Activated CD8-positive, alpha-beta T cell treated with anti-CD3 and anti-CD28 coated beads for 36 hours (primary cell): ENCODE measurements at regions not wholly inside any gene's neighbourhood (a gene's known extent, or its start where the extent isn't known, plus 50 kb on each side); places are given as distances from the start of the nearest gene placed in this dataset.

Experiments
- ATAC-seq: fragments of 200-7000 bp; cut with Tn5 transposase; one replicate; pipeline ENCODE4 v1.10.0; 2021; ENCODE audit warnings: mild to moderate bottlenecking, moderate library complexity
- CTCF ChIA-PET: fragments of 350-600 bp; sonication (Branson Sonifier 250); formaldehyde crosslinking; loops from one replicate; lab custom pipeline; 2021; ENCODE audit warnings: antibody characterized with exemption; lab: Charles Lee
- POLR2A ChIA-PET: fragments of 350-600 bp; sonication (Branson Sonifier 250); formaldehyde crosslinking; loops from one replicate; lab custom pipeline; 2021; ENCODE audit warnings: antibody characterized with exemption; lab: Charles Lee
- DNase-seq: peaks from one replicate; pipeline ENCODE4 v3.0.0-alpha.2; 2020
- H3K27ac Mint-ChIP-seq: one replicate; pipeline ENCODE4 v1.8.0; 2021; ENCODE audit warnings: mild to moderate bottlenecking, mixed read lengths
- H3K27me3 Mint-ChIP-seq: one replicate; pipeline ENCODE4 v1.8.0; 2021; ENCODE audit warnings: mixed read lengths
- H3K36me3 Mint-ChIP-seq: one replicate; pipeline ENCODE4 v1.8.0; 2021; ENCODE audit warnings: low read depth, mixed read lengths
- H3K4me1 Mint-ChIP-seq: one replicate; pipeline ENCODE4 v1.8.0; 2021; ENCODE audit warnings: low read depth, mixed read lengths
- H3K4me3 Mint-ChIP-seq: one replicate; pipeline ENCODE4 v1.8.0; 2021; ENCODE audit warnings: mild to moderate bottlenecking, moderate library complexity, mixed read lengths
- H3K9me3 Mint-ChIP-seq: one replicate; pipeline ENCODE4 v1.8.0; 2021; ENCODE audit warnings: mixed read lengths
- intact Hi-C: fragments of 100-400 bp; cut with micrococcal nuclease; formaldehyde crosslinking; loops from one replicate; pipeline ENCODE4 v1.10.0; 2022
- TF ChIP-seq, protein P1 (sequence below): fragments of 200-600 bp; IDR thresholded peaks from one replicate; pipeline ENCODE4 v1.8.0; 2022; ENCODE audit warnings: antibody characterized with exemption, mild to moderate bottlenecking

DNA sequence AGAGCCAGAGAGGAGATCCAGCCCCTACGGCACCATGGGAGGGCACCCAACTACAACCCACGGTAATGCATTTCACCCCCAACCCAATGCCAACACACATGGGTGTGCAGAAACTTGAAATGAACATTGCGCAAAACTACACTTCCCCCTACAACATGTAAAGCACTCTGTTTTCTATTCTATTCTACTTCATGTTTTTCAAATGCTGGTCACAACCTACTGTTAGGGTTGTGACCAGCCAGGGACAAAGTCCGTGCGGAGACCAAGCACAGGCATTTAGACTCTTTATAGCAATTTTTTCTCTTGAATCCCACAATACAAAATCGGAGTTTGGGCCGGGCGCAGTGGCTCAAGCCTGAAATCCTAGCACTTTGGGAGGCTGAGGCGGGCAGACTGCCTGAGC, 90.6 kb downstream of the MRPL14 start:
- ATAC-seq: no peak
- no peak overlapping the region for H3K4me3 Mint-ChIP-seq
- no peaks in the 10 kb centered on the region for H3K27me3 Mint-ChIP-seq
- CTCF ChIA-PET: interaction anchor here (1.4 kb wide), 1 partner anchor 26 kb away, joined by 3 read pairs; no protein-coding TSS in a partner anchor
- no peaks in the 10 kb centered on the region for H3K36me3 Mint-ChIP-seq
- H3K4me1 Mint-ChIP-seq: peaks cover 4% of the 10 kb centered on the region
- no peaks in the 10 kb centered on the region for H3K9me3 Mint-ChIP-seq
- intact Hi-C loops: no loop called here
- POLR2A ChIA-PET: no interaction called here
- no peak for DNase-seq
- TF ChIP-seq, protein P1, sequence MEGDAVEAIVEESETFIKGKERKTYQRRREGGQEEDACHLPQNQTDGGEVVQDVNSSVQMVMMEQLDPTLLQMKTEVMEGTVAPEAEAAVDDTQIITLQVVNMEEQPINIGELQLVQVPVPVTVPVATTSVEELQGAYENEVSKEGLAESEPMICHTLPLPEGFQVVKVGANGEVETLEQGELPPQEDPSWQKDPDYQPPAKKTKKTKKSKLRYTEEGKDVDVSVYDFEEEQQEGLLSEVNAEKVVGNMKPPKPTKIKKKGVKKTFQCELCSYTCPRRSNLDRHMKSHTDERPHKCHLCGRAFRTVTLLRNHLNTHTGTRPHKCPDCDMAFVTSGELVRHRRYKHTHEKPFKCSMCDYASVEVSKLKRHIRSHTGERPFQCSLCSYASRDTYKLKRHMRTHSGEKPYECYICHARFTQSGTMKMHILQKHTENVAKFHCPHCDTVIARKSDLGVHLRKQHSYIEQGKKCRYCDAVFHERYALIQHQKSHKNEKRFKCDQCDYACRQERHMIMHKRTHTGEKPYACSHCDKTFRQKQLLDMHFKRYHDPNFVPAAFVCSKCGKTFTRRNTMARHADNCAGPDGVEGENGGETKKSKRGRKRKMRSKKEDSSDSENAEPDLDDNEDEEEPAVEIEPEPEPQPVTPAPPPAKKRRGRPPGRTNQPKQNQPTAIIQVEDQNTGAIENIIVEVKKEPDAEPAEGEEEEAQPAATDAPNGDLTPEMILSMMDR: no peak
- H3K27ac Mint-ChIP-seq: no peak overlapping the region

DNA sequence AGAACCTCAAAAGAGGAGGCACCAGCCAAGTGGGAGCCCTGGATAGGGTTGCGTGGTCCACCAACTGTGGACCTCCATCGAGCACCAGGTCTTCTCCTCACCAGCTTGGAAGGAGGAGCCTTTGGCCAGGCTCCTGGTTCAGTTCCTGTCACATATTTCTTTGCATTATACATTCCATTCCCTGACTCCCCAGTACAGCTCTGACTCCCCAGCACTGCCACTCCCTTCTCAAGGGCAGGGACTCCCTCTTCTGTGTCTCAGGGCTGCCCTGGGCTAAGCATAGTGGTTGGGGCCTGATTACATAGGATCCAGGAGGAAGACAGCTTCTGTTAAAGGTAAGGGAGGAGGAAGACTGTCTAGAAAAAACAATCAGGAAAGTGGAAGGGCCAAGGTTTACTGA, 91.1 kb downstream of the MRPL14 start:
- DNase-seq: no peak
- ChIA-PET POLR2A (no interaction called here), CTCF (interaction anchor here (1.2 to 1.4 kb wide), 2 partner anchors 26 to 43 kb away, joined by 3 to 5 read pairs; no protein-coding TSS in a partner anchor)
- intact Hi-C loops: no loop called here
- Mint-ChIP-seq H3K4me1 (no peaks in the 10 kb centered on the region), H3K36me3 (no peaks in the 10 kb centered on the region), H3K4me3 (no peak overlapping the region), H3K27me3 (peaks cover 1% of the 10 kb centered on the region), H3K27ac (no peak overlapping the region), H3K9me3 (no peaks in the 10 kb centered on the region)
- no peak for ATAC-seq
- TF ChIP-seq, protein P1: no peak

DNA sequence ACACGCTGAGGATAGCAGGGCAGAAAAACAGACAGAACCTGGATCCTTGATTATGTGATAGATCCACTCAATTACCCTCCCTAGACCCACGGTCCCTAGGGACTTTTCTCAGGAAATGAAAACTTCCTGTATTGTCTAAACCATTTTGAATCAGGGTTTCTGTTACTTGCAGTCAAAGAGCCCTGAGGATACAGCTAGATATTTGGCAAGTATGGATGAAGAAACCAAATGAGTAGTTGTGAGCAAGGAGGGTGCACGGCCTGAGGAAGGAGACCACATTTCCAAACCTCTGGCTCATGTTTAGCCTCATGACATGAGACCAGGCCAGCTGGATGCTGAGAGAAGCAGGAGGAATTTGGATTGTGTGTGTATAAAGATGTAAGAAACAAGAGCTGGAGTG, 91.6 kb downstream of the MRPL14 start:
- H3K9me3 Mint-ChIP-seq: no peaks in the 10 kb centered on the region
- ChIA-PET POLR2A (no interaction called here), CTCF (interaction anchor here (1.2 to 1.4 kb wide), 2 partner anchors 27 to 43 kb away, joined by 3 to 5 read pairs; no protein-coding TSS in a partner anchor)
- ATAC-seq (no peak), DNase-seq (no peak)
- TF ChIP-seq, protein P1: no peak
- H3K4me3 Mint-ChIP-seq: no peak overlapping the region
- no peak overlapping the region for H3K27ac Mint-ChIP-seq
- H3K4me1 Mint-ChIP-seq: no peaks in the 10 kb centered on the region
- intact Hi-C loops: no loop called here
- no peaks in the 10 kb centered on the region for H3K36me3 Mint-ChIP-seq
- H3K27me3 Mint-ChIP-seq: peaks cover 2% of the 10 kb centered on the region

DNA sequence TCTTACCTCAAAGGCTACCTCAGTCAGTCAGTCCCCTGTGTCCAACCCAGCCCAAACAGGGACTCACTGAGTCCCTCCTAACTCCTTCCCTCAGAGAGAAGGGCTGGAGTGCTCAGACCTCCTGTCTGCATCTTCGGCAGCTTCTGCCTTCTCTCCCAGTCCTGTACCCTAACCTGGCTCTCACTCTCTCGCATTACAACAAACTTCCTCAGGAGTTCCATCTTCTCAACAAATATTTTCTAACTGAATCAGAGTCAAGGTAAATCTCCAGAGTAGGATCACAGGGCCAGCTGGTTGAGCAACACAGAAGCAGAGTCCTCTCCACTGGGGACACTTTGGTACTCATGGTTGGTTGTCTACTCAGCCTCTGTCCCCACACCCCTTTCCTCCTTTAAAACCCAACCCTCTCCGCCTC, 92.3 kb downstream of the MRPL14 start:
- no peaks in the 10 kb centered on the region for H3K4me1 Mint-ChIP-seq
- no peak for DNase-seq

DNA sequence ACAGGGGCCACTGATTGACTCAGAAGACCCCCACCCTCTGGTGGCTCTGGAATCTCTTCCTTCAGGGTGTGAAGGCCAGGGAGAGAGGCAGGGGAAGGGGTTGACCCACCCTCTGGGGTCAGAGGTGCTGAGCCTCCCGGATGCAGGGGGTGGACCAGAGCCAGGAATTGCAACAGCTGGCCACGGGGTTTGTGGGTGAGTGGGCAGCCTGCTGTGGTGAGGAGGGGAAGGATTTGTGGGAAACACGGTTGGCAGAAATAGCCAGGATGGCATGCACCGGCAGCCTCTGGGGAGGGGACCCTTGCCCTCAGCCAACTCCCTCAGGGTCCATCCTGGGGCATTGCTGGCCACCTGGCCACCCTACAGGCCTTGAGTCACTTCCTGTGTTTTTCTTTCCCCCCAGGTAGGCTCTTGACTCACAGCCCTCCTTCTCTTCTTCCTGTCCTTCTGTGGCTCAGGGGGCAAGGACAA, 92.8 kb downstream of the MRPL14 start:
- ChIA-PET POLR2A (no interaction called here), CTCF (no interaction called here)
- intact Hi-C loops: no loop called here
- no peak for ATAC-seq
- DNase-seq: no peak
- no peak overlapping the region for H3K4me3 Mint-ChIP-seq
- peaks cover 8% of the 10 kb centered on the region for H3K27me3 Mint-ChIP-seq
- no peaks in the 10 kb centered on the region for H3K4me1 Mint-ChIP-seq
- H3K9me3 Mint-ChIP-seq: no peaks in the 10 kb centered on the region
- no peaks in the 10 kb centered on the region for H3K36me3 Mint-ChIP-seq
- TF ChIP-seq, protein P1: no peak
- no peak overlapping the region for H3K27ac Mint-ChIP-seq

More for the DNA sequence above, 92.3 kb downstream of the MRPL14 start:
- H3K4me3 Mint-ChIP-seq: no peak overlapping the region
- intact Hi-C loops: no loop called here
- no peaks in the 10 kb centered on the region for H3K9me3 Mint-ChIP-seq
- CTCF ChIA-PET: interaction anchor here (1.2 to 1.4 kb wide), 2 partner anchors 27 to 44 kb away, joined by 3 to 5 read pairs; no protein-coding TSS in a partner anchor
- POLR2A ChIA-PET: no interaction called here
- H3K27me3 Mint-ChIP-seq: peaks cover 6% of the 10 kb centered on the region
- TF ChIP-seq, protein P1: no peak
- H3K36me3 Mint-ChIP-seq: no peaks in the 10 kb centered on the region
- no peak for ATAC-seq
- no peak overlapping the region for H3K27ac Mint-ChIP-seq
